Mammary epithelial cell (primary cell): ENCODE measurements at regions not wholly inside any gene's neighbourhood (a gene's known extent, or its start where the extent isn't known, plus 50 kb on each side); places are given as distances from the start of the nearest gene placed in this dataset.

Experiments
- CTCF ChIP-seq, 2 donors: IDR thresholded peaks in 1 of 2; conservative IDR thresholded peaks in 1 of 2; 2 replicates each; pipeline ENCODE4 v1.5.1; 2011 to 2012; ENCODE audit warnings: inconsistent platforms in 2 of 2, low read length in 2 of 2, mild to moderate bottlenecking in 2 of 2, control low read depth in 1 of 2, low read depth in 1 of 2; ENCODE audit not compliant: insufficient read depth in 1 of 2; ENCODE audit errors: extremely low read depth in 1 of 2
- EZH2 ChIP-seq: IDR thresholded peaks from 2 replicates; pipeline ENCODE4 v1.6.1; 2012; ENCODE audit warnings: low read length, inconsistent platforms, borderline replicate concordance

- TF ChIP-seq CTCF (conservative IDR thresholded peaks at IDR 0.05 in 1 of 2, IDR thresholded peaks at IDR 0.05 in 1 of 2; ENCODE audit: extremely low read depth in 1 of 2, insufficient read depth in 1 of 2, low read depth in 1 of 2, low read length in 2 of 2) (no peak), EZH2 (no peak)
Measured at GRCh38 chr3:6326771-6327170, 534.1 kb upstream of the GRM7 start.
